ENCODE measurements at regions not wholly inside any gene's neighbourhood (a gene's known extent, or its start where the extent isn't known, plus 50 kb on each side); places are given as distances from the start of the nearest gene placed in this dataset.

GRCh38 chr4:4685810-4686795 lies 144.3 kb upstream of the STX18 start:
- ChIA-PET POLR2A (ENCODE audit: low non-redundant PET) (no interaction called here), CTCF (no interaction called here)
- TF ChIP-seq CTCF (conservative IDR thresholded peaks at IDR 0.05; ENCODE audit: low read depth, low read length) (no peak), EZH2 (IDR thresholded peaks at IDR 0.05; ENCODE audit: borderline replicate concordance, low read depth, low read length, poor library complexity, severe bottlenecking) (no peak)
- no peaks in the 10 kb centered on the region for H3K36me3 ChIP-seq (ENCODE audit: insufficient read depth, low read length, poor library complexity, severe bottlenecking)
- intact Hi-C loops (cut with micrococcal nuclease; ENCODE audit: unreplicated experiment): no loop called here
- no peak overlapping the region for H3K4me3 ChIP-seq (ENCODE audit: low read depth, low read length, poor library complexity, severe bottlenecking)
- H3K9me3 ChIP-seq (ENCODE audit: low read depth, low read length, poor library complexity, severe bottlenecking): no peaks in the 10 kb centered on the region
- H3K27ac ChIP-seq (ENCODE audit: low read depth, low read length, poor library complexity, severe bottlenecking): no peak overlapping the region
- no peaks in the 10 kb centered on the region for H3K4me1 ChIP-seq (ENCODE audit: insufficient read depth, low read length, poor library complexity, severe bottlenecking)
- no TSS peak for BruUV-seq (replicated peaks)
- no peaks in the 10 kb centered on the region for H3K27me3 ChIP-seq (replicated peaks; ENCODE audit: insufficient read depth, low read depth, low read length, poor library complexity)
- no peak for DNase-seq (ENCODE audit: low spot score)

GRCh38 chr4:4681653-4682052 lies 139.8 kb upstream of the STX18 start:
- TF ChIP-seq CTCF (conservative IDR thresholded peaks at IDR 0.05; ENCODE audit: low read depth, low read length) (no peak), EZH2 (IDR thresholded peaks at IDR 0.05; ENCODE audit: borderline replicate concordance, low read depth, low read length, poor library complexity, severe bottlenecking) (no peak)
- ChIA-PET POLR2A (ENCODE audit: low non-redundant PET) (no interaction called here), CTCF (no interaction called here)
- no peak overlapping the region for H3K27ac ChIP-seq (ENCODE audit: low read depth, low read length, poor library complexity, severe bottlenecking)
- no TSS peak for BruUV-seq (replicated peaks)
- peaks cover 6% of the 10 kb centered on the region for H3K4me1 ChIP-seq (ENCODE audit: insufficient read depth, low read length, poor library complexity, severe bottlenecking)
- no peak overlapping the region for H3K4me3 ChIP-seq (ENCODE audit: low read depth, low read length, poor library complexity, severe bottlenecking)
- no peaks in the 10 kb centered on the region for H3K36me3 ChIP-seq (ENCODE audit: insufficient read depth, low read length, poor library complexity, severe bottlenecking)
- intact Hi-C loops (cut with micrococcal nuclease; ENCODE audit: unreplicated experiment): no loop called here
- H3K27me3 ChIP-seq (replicated peaks; ENCODE audit: insufficient read depth, low read depth, low read length, poor library complexity): no peaks in the 10 kb centered on the region
- DNase-seq (ENCODE audit: low spot score): no peak
- H3K9me3 ChIP-seq (ENCODE audit: low read depth, low read length, poor library complexity, severe bottlenecking): no peaks in the 10 kb centered on the region

- Histone ChIP-seq H3K36me3 (ENCODE audit: insufficient read depth, low read length, poor library complexity, severe bottlenecking) (no peaks in the 10 kb centered on the region), H3K27me3 (replicated peaks; ENCODE audit: insufficient read depth, low read depth, low read length, poor library complexity) (no peaks in the 10 kb centered on the region), H3K27ac (ENCODE audit: low read depth, low read length, poor library complexity, severe bottlenecking) (no peak overlapping the region), H3K4me3 (ENCODE audit: low read depth, low read length, poor library complexity, severe bottlenecking) (no peak overlapping the region), H3K9me3 (ENCODE audit: low read depth, low read length, poor library complexity, severe bottlenecking) (no peaks in the 10 kb centered on the region), H3K4me1 (ENCODE audit: insufficient read depth, low read length, poor library complexity, severe bottlenecking) (peaks cover 6% of the 10 kb centered on the region)
- no peak for TF ChIP-seq EZH2 (IDR thresholded peaks at IDR 0.05; ENCODE audit: borderline replicate concordance, low read depth, low read length, poor library complexity, severe bottlenecking)
- TF ChIP-seq CTCF (conservative IDR thresholded peaks at IDR 0.05; ENCODE audit: low read depth, low read length): no peak
- CTCF ChIA-PET: no interaction called here
- intact Hi-C loops (cut with micrococcal nuclease; ENCODE audit: unreplicated experiment): no loop called here
- DNase-seq (ENCODE audit: low spot score): no peak
- POLR2A ChIA-PET (ENCODE audit: low non-redundant PET): no interaction called here
- no TSS peak for BruUV-seq (replicated peaks)
Observed at GRCh38 chr4:4680758-4681157, 138.9 kb upstream of the STX18 start.
